Panc1 (cell line): ENCODE measurements at regions not wholly inside any gene's neighbourhood (a gene's known extent, or its start where the extent isn't known, plus 50 kb on each side); places are given as distances from the start of the nearest gene placed in this dataset.

Experiments used
- ATAC-seq: fragments of 200-7000 bp; cut with Tn5 transposase; 2 replicates; pipeline ENCODE4 v1.9.1; 2020; ENCODE audit warnings: mild to moderate bottlenecking, moderate library complexity
- BruUV-seq: library from RNA; stranded (reverse); fragments of 400-500 nt; replicated peaks from 2 replicates; lab custom pipeline; 2021; lab: Mats Ljungman, UMichigan
- CTCF ChIA-PET: fragments of 300-600 bp; sonication (Branson Sonifier 250); formaldehyde crosslinking; loops from one replicate; lab custom pipeline; 2022; ENCODE audit warnings: antibody characterized with exemption; lab: Charles Lee
- POLR2A ChIA-PET: fragments of 300-600 bp; sonication (Branson Sonifier 250); formaldehyde crosslinking; loops from one replicate; lab custom pipeline; 2022; ENCODE audit warnings: antibody characterized with exemption; lab: Charles Lee
- DNase-seq: peaks from one replicate; pipeline ENCODE4 v3.0.0-alpha.2; 2010; ENCODE audit warnings: low read depth, low spot score
- H3K27ac ChIP-seq: 2 replicates; pipeline ENCODE4 v1.5.1; 2011; ENCODE audit warnings: mild to moderate bottlenecking, low read length, inconsistent platforms
- H3K27me3 ChIP-seq: fragments of 200-500 bp; sonication (Bioruptor generic); 2 replicates; pipeline ENCODE4 v1.6.0; 2014; ENCODE audit warnings: low read length, inconsistent platforms; ENCODE audit not compliant: control insufficient read depth, insufficient read depth
- H3K36me3 ChIP-seq: fragments of 200-500 bp; sonication (Bioruptor generic); 2 replicates; pipeline ENCODE4 v1.5.1; 2014; ENCODE audit warnings: inconsistent platforms, mild to moderate bottlenecking, low read length, moderate library complexity; ENCODE audit not compliant: control insufficient read depth, insufficient read depth
- H3K4me1 ChIP-seq: 2 replicates; pipeline ENCODE4 v1.5.1; 2011; ENCODE audit warnings: inconsistent platforms, mild to moderate bottlenecking, low read length, moderate library complexity; ENCODE audit not compliant: control insufficient read depth, insufficient read depth
- H3K4me3 ChIP-seq, 2 experiments: 2 replicates each; pipeline ENCODE4 v1.5.1; 2011 to 2012; ENCODE audit warnings: low read depth in 2 of 2, low read length in 2 of 2, mild to moderate bottlenecking in 2 of 2, inconsistent platforms in 1 of 2, moderate library complexity in 1 of 2
- H3K9me3 ChIP-seq: fragments of 200-500 bp; sonication (Bioruptor generic); 2 replicates; pipeline ENCODE4 v1.5.1; 2014; ENCODE audit warnings: low read depth, mild to moderate bottlenecking, inconsistent platforms, low read length, moderate library complexity; ENCODE audit not compliant: control insufficient read depth, insufficient read depth
- CTCF ChIP-seq: fragments of 450-650 bp; IDR thresholded peaks from 2 replicates; pipeline ENCODE4 v1.5.1; 2017; ENCODE audit warnings: mild to moderate bottlenecking
- POLR2AphosphoS5 ChIP-seq: IDR thresholded peaks from 2 replicates; pipeline ENCODE4 v1.6.1; 2012; ENCODE audit warnings: mild to moderate bottlenecking, low read depth, low read length, moderate library complexity
- REST ChIP-seq, 2 experiments: IDR thresholded peaks; 2 replicates each; pipeline ENCODE4 v1.6.1; 2011 to 2012; ENCODE audit warnings: low read depth in 2 of 2, control low read depth in 1 of 2, low read length in 1 of 2, mild to moderate bottlenecking in 1 of 2, moderate library complexity in 1 of 2; ENCODE audit not compliant: insufficient read depth in 1 of 2
- SIN3A ChIP-seq: IDR thresholded peaks from 2 replicates; pipeline ENCODE4 v1.6.1; 2012; ENCODE audit warnings: low read depth, mild to moderate bottlenecking, low read length, moderate library complexity, borderline replicate concordance; ENCODE audit not compliant: insufficient read depth
- TCF7L2 ChIP-seq: IDR thresholded peaks from 2 replicates; pipeline ENCODE4 v1.6.1; 2011; ENCODE audit warnings: mild to moderate bottlenecking, low read depth, low read length, inconsistent platforms
- in situ Hi-C: cut with HindIII; loops from 2 replicates; pipeline ENCODE4 v1.10.0; 2016; ENCODE audit warnings: low sequenced_read_pairs, low pct_unique_long_range_greater_than_20kb
- intact Hi-C: fragments of 100-400 bp; cut with micrococcal nuclease; formaldehyde crosslinking; loops from one replicate; pipeline ENCODE4 v1.10.0; 2022; ENCODE audit not compliant: unreplicated experiment

- in situ Hi-C loops: no loop called here
Observed at GRCh38 chr5:107296572-107296971, 374.2 kb downstream of the EFNA5 start.

GRCh38 chr5:107295914-107296313 lies 374.8 kb downstream of the EFNA5 start:
- Histone ChIP-seq H3K4me3 (no peak overlapping the region), H3K36me3 (no peaks in the 10 kb centered on the region), H3K9me3 (no peaks in the 10 kb centered on the region), H3K27ac (no peak overlapping the region), H3K27me3 (no peaks in the 10 kb centered on the region), H3K4me1 (no peaks in the 10 kb centered on the region)
- in situ Hi-C loops (no loop called here), intact Hi-C loops (no loop called here)
- BruUV-seq: no TSS peak
- DNase-seq: no peak
- ChIA-PET CTCF (no interaction called here), POLR2A (no interaction called here)
- no peak for TF ChIP-seq TCF7L2
- no peak for ATAC-seq

More at GRCh38 chr5:107296572-107296971, 374.2 kb downstream of the EFNA5 start:
- ChIA-PET CTCF (no interaction called here), POLR2A (no interaction called here)
- Histone ChIP-seq H3K9me3 (no peaks in the 10 kb centered on the region), H3K27ac (no peak overlapping the region), H3K27me3 (no peaks in the 10 kb centered on the region), H3K36me3 (no peaks in the 10 kb centered on the region), H3K4me1 (no peaks in the 10 kb centered on the region), H3K4me3 (no peak overlapping the region)
- ATAC-seq (no peak), DNase-seq (no peak)
- intact Hi-C loops: no loop called here
- TF ChIP-seq TCF7L2 (no peak), CTCF (no peak), POLR2AphosphoS5 (no peak), SIN3A (no peak), REST (IDR thresholded peaks at IDR 0.05; ENCODE audit: insufficient read depth in 1 of 2, low read depth in 2 of 2, low read length in 1 of 2) (no peak)
- no TSS peak for BruUV-seq

DNA sequence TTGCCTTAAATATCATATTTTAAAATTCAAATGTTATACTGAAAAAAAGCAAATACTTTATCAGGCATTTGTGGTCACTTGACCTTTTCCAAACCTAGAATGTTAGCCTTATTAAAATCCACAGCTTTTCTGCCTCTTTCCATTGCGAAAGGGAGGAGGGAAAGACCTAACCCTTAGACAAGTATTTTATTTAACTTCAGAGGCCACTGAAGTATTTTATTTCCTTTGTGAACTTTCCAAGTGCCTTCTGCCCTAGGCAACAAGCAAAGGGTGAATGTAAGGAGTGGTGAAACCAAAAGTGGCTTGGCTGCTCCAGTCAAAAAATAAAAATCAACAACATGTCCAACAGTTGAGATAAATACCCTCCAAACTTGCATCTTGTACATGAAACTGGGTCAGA lies 376.1 kb downstream of the EFNA5 start:
- H3K9me3 ChIP-seq: no peaks in the 10 kb centered on the region
- in situ Hi-C loops (no loop called here), intact Hi-C loops (no loop called here)
- no peak overlapping the region for H3K4me3 ChIP-seq
- TF ChIP-seq SIN3A (no peak), REST (IDR thresholded peaks at IDR 0.05; ENCODE audit: insufficient read depth in 1 of 2, low read depth in 2 of 2, low read length in 1 of 2) (no peak), TCF7L2 (no peak), POLR2AphosphoS5 (no peak), CTCF (no peak)
- no peaks in the 10 kb centered on the region for H3K4me1 ChIP-seq
- ATAC-seq (no peak), DNase-seq (no peak)
- BruUV-seq: no TSS peak
- H3K36me3 ChIP-seq: no peaks in the 10 kb centered on the region
- H3K27me3 ChIP-seq: no peaks in the 10 kb centered on the region
- ChIA-PET POLR2A (no interaction called here), CTCF (no interaction called here)
- H3K27ac ChIP-seq: no peak overlapping the region
